Left lobe of liver (tissue), 2 donors: ENCODE measurements at regions not wholly inside any gene's neighbourhood (a gene's known extent, or its start where the extent isn't known, plus 50 kb on each side); places are given as distances from the start of the nearest gene placed in this dataset.
"Not testable (repeated sequence)": the region's sequence is repeated elsewhere in the genome, so short reads cannot be mapped to it uniquely, and the experiment has no call there.

Experiments used
- ATAC-seq: fragments of 200-7000 bp; cut with Tn5 transposase; one replicate; pipeline ENCODE4 v1.9.1; 2020; ENCODE audit warnings: mild to moderate bottlenecking, moderate library complexity
- DNase-seq: peaks from one replicate; pipeline ENCODE4 v3.0.0-alpha.2; 2020; ENCODE audit warnings: low spot score
- donor health status: DM: no; HTN: no; CAD: no; lungs with moderate emphysema.
- donor health status: DM: no; HTN: yes; CAD: no.

DNA sequence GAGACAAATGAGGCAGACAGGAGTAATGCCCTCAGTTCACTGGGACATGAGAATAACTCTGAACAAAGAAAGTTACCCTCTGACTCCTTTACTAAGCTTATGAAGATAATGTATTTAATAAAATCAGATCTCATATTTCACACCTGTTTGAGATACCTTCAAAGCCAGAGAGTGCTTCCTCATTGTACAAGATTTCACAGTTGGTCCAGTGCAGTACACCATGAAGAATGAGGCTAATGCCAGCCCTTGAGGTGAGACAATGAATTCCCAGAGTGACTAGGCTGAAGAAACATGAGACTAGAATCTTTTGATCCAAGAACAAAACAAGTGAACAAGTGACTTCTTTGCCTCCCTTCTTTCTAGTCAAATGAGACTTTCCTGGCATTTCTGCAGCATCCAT lies 1133.8 kb downstream of the TUSC7 start:
- no peak for DNase-seq
- no peak for ATAC-seq

DNA sequence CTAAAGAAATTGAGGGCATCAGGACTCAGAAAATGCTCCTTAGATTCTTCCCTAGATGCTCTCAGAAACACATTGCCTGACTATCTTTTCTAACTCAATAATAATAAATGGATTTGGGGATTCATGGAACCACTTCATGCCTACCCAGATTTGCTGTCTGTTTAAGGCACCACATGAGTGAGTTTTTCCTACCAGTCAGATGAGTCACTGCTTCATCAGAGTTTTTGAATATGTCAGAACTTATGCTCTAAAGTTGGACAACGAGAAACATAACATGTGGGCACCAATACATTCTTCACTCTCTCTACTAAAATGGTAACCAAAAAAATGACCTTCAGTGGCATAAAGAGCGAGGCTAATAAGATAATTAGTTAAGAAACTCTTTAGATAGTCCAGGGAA lies 1135.1 kb downstream of the TUSC7 start:
- DNase-seq: no peak
- ATAC-seq: no peak

DNA sequence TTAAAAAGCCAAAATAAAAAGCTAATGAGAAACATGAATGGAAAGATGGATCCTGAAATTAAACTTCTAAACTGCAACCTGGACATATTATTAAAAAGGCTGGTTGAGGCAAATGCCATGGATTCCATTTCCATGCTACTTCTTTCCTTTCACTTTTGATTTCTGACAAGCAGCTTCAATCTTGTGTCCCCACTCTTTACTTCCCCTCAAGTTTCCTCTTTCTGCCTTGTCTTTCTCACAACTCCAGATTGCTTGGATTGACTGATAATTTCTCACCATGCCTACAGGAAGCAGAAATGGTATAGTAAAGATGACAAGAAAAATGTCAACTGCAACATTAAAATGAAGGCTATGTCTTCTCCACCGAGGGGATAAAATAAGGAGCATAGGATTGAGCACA lies 1136.7 kb downstream of the TUSC7 start:
- DNase-seq: no peak
- ATAC-seq: no peak

DNA sequence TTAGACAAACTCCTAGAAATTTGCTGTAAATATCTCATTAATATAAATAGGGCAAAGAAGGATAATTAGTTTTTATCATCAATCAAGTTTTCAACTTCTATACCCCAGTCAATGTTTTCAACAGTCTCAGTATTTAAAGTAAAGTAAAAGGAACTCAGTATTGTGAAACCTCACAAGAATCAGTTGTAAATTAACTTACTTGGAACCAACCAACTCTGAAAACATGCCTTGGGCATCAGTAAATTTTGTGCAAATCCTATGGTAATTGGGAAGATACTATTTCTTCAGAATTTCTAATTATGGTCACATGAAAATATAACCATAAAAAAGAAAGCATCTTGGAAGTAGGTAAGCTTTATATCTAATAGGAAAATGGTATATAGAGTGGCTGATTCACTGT lies 1139.0 kb downstream of the TUSC7 start:
- DNase-seq (no peak), ATAC-seq (no peak)

DNA sequence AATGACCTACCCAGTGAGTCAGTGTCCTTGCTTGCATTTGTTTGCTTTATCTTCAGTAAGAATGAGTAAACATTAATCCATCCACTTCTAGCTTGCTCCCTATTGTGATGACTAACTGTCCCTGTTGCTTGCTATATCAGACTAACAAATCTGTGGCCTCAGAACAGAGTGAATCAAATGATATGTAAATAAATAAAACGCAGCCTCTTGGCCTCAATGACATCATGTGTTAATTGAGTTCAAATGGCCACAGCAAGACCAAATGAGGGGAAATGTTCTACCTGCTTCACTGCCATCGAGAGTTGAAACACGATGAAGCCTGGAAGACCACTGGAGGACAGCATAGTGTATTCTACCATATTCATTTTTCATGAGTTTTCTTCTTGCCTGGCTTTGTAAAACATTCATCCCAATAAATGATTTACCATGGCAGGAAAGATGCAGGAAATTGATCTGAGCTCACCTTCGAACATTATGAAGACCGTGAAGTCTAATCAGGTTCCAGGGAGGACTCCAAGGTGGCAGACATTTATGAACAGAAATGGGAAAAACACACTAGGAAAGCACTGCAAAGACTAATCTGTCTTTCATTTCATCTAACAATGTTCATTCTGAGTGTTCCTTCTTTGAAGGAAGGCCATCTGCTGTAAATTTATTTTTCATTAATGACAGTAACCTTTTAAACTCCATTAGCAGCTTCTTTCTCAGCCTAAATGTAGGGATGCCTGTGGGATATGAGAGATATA lies 1144.5 kb downstream of the TUSC7 start:
- DNase-seq (no peak), ATAC-seq (no peak)

DNA sequence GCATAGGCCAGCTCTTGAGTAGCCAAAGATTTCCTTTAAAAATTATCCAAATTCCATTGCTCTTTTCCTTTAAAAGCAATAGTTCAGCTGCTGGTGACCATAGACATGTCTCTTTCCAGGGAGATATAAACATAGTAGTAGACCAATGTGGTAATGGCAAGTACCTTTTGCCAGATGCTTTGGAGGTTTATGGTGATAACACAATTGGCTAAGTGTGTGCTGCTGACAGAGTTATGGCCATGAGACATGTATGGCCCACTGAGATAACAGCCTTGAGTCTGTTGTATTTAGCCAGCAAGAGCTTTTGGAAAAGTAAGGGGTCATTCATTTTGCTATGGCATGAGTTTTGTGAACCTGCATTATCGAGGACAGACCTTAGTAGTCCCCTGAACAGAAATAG lies 1146.8 kb downstream of the TUSC7 start:
- ATAC-seq (no peak), DNase-seq (no peak)

DNA sequence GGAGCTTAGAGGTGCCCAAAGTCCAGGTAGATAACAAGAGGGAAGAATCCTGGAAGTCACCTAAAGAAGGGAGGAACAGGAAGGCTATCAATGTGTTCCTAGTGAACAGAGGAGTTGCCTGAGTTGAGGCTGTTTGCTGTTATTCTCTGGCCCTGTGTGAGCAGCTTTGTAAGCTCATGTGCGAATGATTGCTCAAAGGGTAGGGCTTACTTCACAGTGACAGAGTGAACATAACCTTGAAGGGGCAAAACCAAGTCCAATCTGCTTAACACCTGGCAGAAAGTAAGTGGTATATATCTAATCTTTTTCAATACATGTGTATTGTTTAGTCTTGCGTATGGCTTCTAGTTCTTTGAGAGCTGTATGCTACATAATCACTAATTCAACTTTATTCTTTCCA lies 1153.6 kb downstream of the TUSC7 start:
- no peak for ATAC-seq
- DNase-seq: no peak

DNA sequence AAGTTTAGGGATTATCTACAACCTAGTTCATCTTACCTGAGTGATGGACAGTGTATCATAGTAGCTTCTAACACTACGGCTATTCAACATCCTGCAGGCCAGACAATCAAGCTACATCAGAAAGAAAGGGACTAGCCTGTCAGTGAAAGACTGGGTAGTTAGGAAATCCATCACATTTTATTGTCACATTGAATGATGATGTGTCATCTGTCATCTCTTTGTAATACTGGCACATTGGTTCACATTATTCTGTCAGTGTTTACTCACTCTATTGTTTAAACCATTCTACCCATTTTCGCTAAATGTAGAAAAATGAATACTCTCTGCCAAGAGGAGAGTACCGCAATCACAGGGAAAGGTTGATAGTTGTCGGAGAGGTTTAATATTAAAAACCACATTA lies 1155.8 kb downstream of the TUSC7 start:
- ATAC-seq (no peak), DNase-seq (no peak)

DNA sequence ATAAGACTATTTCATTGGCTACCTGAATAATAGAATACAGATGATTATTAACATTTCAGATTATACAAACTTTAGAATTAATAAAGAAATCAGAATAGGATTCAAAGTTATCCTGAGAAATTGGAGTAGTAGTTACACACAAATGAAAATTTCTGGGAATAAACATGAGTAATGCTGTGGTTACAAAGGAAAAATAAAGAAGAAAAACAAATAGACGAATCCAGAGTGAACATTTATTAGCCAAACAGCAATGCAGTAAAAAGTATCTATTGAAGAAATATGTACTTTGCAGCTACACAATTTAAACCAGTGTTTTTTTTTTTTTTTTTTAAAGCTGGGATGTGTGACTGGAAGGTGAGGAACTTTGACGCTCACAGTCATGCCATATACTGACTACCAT lies 1159.2 kb downstream of the TUSC7 start:
- DNase-seq (no peak), ATAC-seq (no peak)

DNA sequence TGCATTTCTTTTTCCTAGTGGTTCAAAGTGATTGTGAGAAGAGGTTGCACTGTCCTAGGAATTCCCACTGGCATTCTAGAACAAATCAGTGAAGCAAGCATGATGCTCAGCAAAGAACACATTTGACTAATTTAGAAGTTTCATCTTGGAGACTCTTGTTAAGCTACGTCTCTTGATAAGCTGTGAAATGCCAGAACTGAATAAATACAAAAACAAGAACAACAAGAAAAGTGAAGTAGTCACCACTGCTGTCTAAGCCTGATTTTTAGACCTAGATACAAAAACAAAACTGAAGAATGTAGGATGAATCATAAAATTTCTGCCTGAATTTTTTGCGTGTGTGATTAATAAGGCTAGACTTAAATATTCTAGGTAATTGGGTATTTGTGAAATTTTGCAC lies 1162.4 kb downstream of the TUSC7 start:
- DNase-seq: no peak
- ATAC-seq: no peak

DNA sequence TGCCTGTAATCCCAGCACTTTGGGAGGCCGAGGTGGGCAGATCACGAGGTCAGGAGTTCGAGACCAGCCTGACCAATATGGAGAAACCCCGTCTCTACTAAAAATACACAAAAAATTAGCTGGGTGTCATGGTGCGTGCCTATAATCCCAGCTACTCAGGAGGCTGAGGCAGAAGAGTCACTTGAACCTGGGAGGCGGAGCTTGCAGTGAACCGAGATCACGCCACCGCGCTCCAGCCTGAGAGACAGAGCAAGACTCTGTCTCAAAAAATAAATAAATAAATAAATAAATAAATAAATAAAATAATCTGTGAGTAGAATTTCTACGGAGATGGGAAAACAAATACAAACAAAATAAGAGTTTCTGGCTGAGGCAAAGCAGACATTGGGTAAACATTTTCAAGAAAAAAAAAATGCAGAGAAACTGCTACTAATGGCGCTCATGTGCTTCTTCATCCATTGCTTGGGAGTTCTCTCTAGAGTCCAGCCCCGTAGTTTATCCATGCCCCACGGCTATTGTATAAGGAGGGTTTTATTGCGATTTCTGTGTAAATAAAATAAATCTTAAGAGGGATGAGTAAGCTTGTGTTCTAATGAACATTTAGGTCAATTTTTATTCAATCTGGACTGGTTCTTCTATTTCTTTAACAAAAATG lies 1161.9 kb downstream of the IGSF11 start:
- ATAC-seq: not testable (repeated sequence)

DNA sequence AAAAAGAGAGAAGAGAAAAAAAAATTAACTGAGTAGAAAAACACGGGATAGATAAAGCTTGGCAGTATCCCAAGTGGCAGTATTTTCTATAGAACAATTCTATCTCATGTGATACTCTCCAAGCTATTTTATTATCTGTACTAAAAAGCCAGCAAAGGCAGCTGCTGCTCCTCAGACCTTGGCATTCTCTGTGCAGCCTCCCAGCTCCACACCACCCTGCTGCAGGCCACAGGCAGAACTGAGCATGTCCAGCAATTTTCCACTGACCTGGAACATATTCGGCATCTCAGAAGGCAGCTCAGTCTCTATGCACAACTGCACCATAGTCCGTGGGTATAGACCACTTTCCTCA lies 1161.4 kb downstream of the IGSF11 start:
- ATAC-seq: no peak
- no peak for DNase-seq

More for the DNA sequence above, 1161.9 kb downstream of the IGSF11 start:
- DNase-seq: not testable (repeated sequence)

DNA sequence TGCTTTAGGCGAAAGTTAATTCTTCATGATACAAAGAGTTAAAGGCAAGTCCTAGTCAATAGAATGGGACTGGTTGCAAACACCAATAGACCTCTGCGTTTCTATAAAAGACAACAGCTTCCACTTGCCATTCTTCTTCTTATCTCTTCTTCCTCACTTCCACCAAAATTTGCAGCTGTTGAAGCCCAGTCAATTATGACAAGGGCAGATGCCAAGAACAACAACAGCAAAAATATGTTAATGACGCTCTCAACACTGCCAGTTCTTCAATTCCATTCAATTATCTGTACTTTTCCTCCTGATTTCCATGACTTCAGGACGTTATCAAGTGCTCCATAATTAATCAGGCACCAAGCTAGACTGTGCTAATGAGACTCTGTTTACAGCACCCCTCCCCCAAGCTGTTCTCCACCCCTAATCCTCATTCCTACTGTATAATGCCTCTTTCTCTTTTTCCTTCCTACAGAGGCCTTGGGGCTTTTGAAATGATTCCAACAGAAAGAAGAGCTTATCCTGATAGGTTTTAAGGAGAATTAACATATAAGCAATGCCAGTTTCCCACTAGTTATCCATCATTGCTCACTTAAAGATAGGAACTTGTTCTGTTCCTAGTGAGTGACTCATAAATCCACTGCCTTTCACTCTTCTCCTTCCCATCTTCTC lies 1160.5 kb downstream of the IGSF11 start:
- DNase-seq: no peak
- no peak for ATAC-seq

DNA sequence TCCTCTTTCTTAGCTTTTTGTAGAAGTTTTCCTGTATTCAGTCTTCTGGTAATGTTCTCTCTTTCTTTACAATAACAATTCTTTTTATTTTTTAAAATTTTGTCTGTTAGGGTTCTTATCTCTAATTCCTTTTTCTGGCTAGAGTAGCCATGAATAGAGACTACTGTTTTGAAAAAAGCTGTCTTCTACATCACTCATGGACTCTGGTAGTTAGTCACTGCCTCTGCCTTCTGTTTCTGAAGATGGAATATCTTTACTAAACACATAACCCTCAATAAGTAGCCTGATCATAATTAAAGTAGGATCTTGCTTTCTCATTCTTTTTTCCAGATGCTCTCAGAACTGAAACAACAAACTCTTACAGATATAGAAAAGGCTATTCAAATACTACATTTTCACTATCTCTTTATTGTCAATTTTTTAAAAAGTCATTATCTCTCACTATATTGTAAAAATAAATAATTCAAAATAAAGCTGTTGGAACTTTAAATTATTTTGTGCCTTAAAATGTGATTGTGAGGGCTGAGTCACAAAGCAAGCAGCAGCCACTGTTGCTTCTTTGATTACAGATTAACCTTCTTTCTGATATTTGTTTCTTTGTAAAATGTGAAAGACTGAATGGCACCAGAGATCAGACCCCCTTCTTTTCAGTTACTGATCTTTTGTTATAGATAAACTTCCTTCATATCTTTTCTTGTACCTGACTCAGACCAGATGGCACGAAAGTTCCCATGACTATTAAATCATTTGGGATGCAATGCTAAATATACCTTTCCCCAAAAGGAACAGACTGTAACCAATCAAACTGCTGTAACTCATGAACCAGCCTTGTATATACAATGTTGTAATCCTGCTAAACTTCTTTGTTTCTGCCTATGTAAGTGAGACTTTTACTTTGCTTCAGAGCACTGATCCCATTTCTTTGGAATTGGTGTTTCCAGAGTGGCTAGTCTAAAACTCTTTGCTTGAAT lies 1159.5 kb downstream of the IGSF11 start:
- no peak for ATAC-seq
- DNase-seq: no peak

DNA sequence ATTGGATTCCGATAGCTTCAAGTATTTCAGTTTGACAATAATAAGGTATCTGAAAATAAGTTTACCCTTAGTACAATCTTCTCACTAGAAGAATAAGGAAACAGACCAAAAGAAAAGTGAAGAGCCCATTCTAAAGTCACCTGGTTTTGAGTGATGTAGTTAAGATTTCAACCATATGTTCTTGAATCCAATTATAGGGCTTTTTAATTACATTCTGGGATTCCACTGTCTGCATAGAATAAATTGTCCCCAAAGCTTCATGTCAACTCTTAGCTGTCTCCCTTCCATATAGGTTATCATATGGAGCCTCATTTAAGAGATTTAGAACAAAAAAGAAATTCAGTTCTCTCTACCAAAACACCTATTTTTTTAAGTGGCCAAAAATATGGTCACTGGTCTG lies 1158.8 kb downstream of the IGSF11 start:
- ATAC-seq: no peak
- DNase-seq: no peak

DNA sequence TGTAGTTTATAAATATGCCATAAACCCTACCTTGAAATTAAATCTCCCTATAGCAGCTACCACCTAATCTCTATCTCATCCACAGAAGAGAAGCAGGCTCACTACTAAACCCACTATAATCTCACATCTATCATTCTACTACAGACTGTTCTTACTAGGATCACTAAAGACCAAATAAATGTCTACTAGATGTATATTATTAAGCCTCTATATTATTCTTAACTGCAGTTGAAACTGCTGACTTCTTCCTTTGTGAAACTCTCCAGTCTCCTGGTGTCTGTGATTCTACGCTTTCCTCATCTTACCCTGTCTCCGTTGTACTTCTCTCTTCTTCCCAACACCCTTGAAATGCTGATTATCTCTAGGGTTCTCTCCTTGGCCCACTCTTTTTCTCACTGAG lies 1154.0 kb downstream of the IGSF11 start:
- DNase-seq: no peak
- ATAC-seq: no peak

DNA sequence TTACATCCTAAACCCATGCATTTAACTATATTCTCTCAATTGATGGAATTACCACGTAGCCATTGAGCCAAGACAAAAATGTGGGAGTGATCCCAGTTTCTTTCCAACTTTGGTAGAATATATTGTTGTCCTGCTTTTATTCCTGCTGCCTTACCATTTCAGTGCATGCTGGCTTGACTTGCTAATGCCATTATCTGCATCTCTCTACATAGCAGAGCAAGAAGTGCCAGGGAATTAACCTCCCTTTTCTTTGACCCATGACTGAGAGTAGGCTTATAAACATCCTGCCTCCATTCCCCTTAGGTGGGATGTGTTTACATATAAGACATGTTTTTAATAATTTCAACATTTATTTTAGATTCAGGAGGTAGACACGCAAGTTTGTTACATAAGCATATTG lies 1153.4 kb downstream of the IGSF11 start:
- DNase-seq: no peak
- ATAC-seq: no peak

DNA sequence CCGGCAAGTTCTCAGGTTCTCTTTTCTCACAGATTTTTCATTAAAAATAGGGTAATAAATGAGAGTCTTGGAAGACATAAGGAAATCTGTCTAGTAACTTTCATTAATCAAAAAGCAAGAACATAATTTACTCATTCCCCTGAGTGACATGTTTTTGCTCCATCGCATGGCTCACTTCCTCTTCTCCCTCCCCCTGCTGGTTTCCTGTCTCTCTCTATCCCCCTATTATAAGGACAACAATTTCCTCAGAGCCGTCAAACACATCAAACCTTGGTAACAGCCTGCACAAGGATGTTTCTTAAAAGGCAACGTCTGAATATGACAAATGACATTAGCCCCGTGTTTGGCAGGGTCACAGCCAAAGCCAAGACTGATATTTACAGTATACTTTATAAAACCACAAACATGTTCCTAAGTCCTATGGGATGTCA lies 1149.6 kb downstream of the IGSF11 start:
- DNase-seq: no peak
- ATAC-seq: no peak

DNA sequence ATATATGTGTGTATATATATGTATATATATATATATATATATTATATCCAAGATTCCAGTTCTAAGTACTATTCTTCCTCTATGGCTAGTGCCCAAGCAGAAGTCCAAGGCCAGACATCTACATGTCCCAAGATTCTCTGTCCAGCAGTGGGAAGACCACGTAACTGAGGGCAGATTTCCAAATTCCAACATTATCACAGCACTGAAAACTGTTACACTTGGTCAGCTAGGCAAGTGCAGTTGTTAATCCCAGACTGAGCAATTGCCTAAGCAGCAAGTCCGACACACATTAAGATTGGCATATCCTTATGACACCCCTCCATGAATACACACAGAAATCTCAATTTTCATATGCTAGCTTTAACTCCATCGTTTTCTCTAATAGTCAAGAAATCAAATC lies 1148.5 kb downstream of the IGSF11 start:
- DNase-seq: no peak
- no peak for ATAC-seq

DNA sequence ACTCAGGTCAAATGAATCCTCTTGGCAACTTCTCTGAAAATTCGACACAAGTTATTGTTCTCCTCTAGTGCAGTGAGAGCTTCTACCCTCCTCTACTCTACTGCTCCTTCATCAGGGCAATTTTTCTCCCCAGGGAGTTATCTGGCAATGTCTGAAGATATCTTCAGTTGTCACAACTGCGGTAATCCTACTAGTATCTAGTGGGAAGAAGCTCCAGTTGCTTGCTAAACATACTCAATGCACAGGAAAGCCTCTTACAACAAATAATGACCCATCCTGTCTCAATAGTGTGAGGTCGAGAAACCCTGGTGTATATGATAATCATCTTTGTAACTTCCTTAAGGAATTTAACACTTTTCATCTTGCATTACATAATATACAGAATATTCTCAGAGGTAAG lies 1147.6 kb downstream of the IGSF11 start:
- ATAC-seq: no peak
- DNase-seq: no peak

DNA sequence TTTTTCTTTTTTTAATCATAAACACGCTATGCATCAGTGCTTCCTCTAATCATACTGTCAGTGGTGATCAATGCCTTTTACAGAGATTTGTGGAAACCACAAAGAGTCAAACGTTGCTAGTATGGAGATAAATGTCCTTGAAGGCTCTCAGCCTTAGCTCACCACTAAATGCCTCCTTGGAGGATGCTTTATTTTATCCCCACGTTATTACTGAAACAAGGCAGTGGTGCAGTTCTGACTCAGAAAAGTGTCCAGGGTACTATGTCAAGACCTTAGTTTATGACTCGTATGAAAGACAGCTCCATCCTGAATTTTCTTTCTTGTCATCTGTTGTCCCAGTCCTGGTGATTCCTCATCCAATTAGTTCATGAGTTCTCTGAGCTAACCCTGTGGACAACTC lies 1146.7 kb downstream of the IGSF11 start:
- ATAC-seq (no peak), DNase-seq (no peak)
